GM18873 (cell line): ENCODE measurements at regions not wholly inside any gene's neighbourhood (a gene's known extent, or its start where the extent isn't known, plus 50 kb on each side); places are given as distances from the start of the nearest gene placed in this dataset.

Experiments used
- ATAC-seq: cut with Tn5 transposase; IDR thresholded peaks from one replicate; pipeline ENCODE4 v1.9.1; 2021; ENCODE audit warnings: mild to moderate bottlenecking, moderate library complexity, moderate number of reproducible peaks; ENCODE audit not compliant: unreplicated experiment, low FRiP score

DNA sequence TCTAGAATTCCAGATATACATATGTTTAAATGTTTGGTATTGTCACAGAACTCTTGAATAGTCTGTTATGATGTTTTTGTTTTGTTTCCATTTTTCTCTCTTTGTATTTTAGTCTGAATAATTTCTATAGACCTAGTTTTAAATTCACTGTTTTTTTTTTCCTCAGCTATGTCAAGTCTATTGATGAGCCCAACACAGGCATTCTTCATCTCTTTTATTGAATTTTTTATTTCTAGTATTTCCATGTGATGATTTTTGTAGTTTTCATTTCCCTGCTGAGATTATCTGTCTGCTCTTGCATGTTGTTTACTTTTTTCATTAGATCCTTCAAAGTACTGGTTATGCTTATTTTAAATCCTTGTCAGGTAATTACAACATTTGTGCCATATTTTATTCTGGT is 254.7 kb downstream of the C1D start:
- ATAC-seq: no peak

DNA sequence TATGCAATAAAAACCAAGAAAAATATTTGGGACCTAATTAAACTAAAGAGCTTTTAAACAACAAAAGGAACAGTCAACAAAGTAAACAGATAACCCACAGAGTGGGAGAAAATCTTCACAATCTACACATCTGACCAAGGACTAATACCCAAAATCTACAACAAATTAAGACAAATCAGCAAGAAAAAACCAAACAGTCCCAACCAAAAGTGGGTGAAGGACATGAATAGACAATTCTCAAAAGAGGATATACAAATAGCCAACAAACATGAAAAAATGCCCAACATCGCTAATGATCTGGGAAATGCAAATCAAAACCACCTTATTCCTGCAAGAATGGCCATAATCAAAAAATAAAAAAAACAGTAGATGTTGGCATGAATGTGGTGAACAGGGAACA is 250.1 kb downstream of the C1D start:
- no peak for ATAC-seq

DNA sequence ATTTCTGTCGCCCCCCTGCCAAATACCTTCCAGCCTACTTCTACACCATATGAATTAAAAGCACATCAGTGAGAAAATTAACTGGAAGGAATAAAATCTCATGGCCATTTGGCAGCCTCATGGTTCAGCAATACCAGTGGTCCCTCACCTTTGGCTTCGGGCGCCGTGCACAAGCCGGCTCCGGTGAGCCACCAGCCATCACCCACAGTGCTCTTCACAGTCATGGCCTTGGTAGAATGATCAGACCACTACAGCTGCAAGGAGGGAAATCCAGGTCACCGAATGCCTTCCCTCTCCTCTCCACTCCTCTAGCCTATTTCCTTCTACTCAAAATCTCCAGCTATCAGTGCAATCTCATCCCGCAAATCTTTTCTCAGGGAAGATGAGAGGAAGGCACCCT is 239.1 kb downstream of the C1D start:
- ATAC-seq: no peak

DNA sequence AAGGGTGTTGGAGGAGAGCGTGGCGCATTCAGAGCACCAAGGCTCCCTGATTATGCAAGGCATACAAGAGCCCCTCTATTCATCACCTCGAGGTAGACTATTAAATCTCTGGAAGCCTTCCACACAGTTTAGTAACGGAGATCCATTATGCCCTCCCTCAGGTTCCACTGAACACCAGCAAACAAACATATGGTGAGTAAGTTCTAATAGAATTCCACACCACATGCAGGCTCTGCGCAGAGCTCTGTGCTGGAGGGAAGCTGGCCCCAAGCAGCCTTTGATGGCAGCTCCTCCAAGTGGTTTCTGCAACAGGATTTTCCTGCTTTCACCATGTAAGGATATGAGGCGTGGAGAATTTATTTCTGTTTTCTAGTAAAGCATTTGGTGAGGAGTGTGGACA is 238.6 kb downstream of the C1D start:
- ATAC-seq: no peak

DNA sequence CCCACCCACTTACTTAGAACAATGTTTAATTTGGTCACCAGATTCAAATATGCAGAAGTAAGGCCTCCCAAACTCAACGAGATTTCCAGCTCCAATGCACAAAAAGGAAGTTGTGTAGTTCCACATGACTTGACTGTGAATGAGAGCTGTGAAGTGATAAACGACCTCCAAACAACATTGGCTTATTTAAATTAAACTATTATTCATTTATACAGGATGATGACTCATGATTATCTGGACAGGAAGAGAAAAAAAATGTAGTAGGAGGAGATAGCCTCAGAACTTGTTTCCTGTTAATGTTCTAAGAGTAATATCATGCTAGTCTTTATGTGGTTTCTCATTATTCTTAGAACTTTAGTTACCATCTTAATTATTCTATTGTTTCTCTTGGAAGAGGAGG is 237.3 kb downstream of the C1D start:
- ATAC-seq: no peak

DNA sequence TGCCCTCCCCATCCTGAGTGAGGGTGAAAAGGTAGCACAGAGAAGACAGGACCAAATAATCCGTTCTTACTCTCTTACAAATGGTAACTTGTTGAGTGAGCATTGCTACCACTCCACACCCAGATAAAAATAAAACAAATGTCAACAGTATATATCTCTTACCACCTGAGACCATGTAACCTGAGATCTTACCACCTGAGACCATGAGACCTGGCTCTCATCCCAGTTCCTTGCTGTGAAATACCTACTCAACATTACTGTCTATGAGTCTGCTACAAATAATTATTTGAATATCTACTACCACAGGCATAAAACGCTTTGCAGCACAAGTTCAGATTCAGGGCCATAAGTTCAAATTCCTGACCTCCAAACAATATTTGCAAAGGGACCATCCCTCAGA is 234.7 kb downstream of the C1D start:
- no peak for ATAC-seq

DNA sequence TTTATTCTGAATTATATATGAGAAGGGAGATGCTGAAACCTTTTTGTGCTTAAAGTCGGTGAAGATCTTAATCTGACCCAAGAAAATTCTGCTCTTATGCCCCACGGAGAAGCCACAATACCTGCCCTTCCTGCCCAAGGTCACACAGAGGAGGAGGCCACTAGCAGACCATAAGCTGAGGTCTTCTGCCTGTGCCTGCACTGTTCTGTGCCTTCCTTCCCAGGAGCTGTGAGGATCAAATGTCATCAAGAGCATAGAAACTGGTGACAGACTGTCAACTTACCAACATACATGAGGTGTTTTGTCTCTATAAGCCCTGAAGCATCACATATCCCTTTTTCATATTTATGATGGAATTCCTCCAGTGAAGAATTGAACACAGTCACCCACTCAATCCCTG is 233.3 kb downstream of the C1D start:
- no peak for ATAC-seq

DNA sequence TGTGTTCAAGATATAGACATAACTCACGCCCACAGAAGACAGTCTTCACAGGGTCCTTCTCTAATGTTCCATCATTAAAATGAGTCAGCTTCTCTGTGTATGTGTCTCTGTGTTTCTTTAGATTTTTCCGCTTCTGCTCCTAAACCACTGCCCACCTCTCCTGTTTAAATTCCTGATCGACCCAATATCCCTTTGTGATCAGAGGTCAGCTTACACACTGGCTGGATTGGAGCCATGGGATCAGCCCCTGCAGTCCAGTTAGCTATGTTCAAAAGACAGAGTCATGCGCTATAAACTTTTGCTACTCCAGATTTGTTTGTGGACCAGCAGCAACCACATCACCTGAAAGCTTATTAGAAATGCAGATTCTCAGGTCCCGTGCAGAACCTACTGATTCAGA is 229.2 kb downstream of the C1D start:
- ATAC-seq: no peak

DNA sequence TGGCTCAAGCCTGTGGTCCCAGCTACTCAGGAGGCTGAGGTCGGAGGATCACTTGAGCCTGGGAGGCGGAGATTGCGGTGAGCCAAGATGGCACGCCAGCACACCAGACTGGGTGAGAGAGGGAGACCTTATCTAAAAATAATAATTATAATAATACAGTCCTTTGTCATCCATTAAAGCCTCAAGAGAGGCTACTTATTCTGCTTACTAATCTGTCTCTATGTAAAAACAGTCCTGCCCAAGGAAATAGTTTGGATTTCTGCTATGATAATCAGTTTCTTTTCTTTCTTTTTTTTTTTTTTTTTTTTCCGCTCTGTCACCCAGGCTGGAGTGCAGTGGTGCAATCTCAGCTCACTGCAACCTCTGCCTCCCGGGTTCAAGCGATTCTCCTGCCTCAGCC is 228.3 kb downstream of the C1D start:
- no peak for ATAC-seq

DNA sequence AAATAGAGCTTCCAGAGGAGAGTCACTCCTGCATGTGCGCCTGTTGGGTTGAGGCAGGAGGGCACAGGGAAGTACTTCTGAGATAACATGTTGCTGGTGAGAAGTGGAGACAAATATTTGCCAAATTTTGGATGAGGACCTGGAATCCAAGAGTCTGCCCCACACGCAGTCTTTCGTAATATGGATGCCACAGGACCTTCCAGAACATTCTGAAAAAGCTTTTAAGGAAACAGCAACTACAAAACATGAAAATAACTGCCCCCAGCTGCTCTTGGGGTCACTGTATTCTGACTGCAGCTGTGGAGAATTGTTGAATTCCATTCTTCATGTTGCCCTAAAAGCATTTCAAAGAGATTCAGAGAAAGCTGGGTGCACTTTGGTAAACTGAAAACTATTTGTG is 227.5 kb downstream of the C1D start:
- no peak for ATAC-seq

DNA sequence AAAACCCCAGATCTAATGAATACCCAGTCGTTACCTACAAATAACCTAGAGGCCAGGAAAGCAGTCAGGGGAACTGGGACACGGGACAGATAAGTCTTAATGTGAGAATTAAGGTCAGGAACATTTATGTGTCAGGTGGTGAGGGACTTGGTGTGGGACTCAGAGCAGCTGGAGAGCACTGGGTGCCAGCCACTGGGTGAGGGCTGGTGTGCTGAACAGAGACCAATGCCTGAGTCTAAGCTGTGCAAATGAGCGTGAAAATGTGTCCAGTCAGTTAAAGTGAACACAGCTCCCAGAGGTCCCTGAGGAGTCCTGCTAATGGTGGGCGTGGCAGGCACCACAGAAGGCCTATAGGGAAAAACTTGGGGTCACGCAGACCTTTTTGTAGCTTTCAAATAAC is 225.9 kb downstream of the C1D start:
- ATAC-seq: no peak

DNA sequence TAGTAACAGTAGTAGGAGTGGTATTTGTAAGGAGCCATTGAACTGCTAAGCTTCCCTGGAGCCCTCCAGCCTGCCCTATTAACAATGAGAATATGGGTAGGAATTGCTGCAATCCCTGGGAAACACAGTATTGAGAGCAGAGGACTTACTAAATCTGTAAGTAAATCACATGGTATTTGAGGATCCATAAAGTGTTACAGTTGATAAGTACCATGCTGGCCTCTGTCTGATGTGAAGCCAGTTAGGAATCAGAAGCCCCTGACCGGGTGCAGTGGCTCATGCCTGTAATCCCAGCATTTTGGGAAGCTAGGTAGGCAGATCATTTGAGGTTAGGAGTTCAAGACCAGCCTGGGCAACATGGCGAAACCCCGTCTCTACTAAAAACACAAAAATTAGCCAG is 224.6 kb downstream of the C1D start:
- no peak for ATAC-seq

DNA sequence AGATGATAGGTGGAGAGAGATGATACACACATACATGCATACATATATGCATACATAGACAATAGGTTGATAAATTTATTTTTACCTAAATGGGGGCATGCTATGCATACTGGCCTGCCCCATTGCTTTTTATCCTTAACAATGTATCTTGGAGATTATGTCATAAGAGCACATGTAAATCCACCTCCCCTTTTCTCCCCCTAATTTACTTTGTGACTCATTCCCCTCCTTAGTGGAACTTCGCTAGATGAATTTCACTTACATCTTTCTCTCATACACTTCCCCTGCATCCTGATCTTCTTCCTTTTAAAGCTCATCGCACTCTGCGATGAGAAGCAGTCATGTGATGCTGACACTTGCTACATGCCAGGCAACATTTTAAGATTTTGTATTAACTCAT is 223.6 kb downstream of the C1D start:
- no peak for ATAC-seq

DNA sequence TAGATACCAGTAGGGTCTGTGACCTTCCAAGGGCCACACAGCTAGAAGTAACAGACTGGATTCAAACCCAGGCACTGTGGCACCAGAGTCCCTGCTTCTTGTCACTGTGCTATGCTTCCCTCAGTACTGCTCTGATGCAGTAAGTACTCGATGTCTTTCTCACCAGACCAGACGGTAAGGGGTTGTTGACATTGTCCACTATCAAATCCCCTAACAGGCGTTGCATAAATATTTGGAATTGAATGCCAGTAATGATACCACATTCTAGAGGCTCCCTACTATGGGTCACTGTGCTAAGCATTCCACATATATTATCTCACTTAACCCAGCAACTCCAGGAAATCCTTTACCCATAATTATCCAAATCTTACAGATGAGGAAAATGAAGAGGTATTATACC is 223.1 kb downstream of the C1D start:
- ATAC-seq: no peak

DNA sequence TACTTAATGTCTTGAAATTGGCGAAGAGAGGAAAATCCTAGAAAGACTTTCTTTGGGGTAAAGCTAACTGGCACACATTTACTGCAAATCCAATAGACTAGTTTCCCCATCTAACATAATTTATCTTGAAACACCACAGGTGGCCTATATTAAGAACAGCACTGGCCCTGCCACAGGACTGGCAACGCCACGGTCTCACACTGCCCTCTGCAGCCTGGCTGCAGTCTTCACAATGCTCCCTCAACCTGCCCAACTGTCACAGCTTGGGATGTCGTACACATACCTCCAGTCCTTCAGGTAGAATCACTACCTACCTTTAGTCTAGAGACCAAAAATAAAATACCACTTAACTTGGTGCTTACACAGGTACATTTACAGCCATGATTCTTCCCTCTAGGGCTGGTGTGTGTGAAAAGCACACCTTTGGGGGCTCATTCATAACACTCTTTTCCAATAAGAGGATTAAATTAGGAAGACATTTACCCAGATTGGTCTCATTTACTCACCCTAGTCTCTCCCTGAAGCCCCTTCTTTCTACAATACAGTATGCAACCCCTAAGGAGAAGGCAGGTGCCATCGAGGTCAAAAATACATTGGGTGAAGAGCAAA is 222.2 kb downstream of the C1D start:
- peak; percentile 59 for ATAC-seq

DNA sequence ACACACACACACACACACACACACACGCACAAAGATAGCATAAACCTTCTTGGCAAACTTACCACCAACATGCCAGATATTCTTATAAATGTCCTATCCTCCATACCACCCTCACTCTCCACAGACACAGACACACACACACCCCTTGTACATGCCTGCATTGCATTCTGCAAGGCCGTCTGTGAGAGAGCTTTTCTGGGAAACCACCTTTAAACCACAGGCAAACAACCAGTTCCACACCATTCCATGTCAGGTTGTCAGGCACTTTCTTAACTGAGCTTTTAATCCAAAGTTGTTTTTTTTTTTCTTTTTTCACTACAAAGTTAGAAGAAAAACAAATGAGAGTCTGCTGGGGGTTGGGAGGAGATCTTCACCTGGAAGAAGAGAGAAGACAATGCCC is 221.1 kb downstream of the C1D start:
- ATAC-seq: no peak

DNA sequence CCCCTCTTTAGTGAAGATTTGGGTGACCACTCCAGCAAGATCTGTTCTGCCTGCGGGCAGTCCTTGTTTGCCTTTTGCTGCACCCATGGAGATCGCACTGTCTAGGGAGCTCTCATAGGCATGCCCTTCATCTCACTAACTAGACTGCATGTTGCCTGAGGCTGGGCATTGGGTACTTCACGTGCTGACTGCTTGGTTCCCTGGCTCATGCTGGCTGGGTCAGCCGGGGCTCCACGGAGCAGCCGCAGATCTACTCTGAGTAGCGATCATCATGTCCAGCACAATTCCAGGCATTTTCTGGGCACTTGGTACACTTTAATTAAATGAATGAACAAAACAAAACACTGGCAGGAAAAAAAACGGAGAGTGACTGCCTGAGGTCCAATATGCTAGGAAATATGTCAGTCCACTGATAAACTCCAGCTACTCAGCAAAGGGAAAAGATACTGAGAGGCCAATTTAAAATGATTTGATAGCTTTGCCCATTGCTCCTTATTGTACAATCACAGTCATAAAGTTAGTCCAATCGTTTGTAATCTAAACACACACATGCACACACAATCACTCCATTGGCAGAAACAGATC is 220.3 kb downstream of the C1D start:
- ATAC-seq: no peak

DNA sequence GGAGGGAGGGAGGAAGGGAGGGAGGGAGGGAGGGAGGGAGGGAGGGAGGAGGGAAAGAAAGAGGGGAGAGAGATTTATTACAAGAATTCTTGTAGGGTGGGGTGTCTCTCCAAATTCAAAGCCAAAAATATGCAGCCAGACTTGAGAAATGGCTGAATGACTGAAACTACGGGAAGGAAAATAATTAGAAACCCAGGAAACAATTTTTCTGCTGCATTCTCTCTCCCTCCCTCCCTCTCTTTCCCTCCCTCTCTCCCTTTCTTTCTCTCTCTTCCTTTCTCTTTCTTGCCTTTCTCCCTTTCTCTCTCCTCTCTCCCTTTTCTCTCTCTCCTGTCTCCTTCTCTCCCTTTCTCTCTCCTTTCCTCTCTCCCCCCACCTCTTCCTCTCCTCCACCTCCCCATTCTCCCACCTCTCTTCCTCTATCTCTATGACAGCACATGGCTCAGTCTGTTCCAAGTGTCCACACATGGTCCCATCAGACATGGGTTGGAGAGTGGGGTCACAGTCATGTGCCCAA is 218.7 kb downstream of the C1D start:
- no peak for ATAC-seq

DNA sequence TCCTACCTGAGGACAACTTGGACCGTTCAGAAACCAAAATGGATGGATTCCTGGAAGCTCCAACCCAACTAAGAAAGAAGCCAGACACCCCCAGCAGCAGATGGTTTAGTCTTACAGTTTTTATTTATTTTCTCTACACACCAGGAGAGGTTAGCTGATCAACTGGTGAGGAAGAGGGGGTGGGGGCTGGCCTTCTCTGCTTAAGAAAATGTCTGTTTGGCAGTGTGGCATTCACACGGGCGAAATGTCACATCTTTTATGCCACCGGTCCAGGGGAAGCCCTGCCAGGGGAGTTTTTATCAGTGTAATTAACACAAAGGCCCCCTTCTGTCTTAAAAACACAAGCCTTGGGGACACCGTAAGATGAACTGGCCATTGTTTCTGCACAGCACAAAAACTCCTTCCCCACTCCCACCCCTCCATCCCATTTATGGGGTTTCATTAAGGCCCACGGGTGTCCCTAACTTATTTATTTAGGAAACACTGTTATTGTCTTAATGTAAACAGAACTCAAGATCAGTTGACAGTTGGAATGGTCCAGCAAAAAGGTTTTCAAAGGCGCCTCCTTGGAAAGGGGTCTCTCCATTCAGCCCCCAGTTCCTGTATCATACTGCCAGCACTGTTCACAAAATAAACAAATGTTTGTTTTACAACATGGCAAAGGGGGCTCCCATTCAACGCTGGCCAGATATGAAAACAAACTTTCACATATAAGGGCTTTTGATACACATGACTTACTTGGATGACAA is 217.0 kb downstream of the C1D start:
- ATAC-seq: no peak

DNA sequence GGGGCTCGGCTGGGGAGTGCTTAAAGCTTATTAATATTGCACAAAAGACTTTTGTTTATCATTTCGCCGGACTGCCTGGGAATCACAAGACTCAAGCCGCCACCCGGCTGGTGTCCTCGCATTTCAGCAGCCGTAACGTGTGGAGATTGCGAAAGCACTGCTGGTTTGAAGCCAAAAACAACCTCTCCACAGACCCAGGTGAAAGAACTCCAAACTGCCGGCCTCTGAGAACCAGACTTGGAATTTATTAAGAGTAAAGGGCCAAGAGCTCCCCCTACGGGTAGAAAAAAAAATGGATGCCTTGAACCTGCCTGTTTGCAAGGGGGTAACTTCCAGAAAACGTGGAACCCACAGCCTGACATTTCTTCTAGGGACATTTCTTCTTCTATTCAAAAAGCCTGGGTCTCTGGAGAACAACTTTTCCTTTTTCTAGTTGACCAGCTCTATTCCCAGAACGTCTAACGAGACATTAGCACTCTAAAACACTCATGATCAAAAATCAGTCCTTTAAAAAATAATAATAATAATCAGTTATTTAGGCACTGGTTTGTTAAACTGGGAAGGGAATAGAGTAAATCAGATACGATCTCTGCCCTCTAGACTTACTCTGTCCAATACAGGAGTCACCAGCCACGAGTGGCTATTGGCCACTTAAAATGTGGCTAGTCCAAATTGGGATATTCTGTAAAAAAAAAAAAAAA is 216.3 kb downstream of the C1D start:
- ATAC-seq: no peak

DNA sequence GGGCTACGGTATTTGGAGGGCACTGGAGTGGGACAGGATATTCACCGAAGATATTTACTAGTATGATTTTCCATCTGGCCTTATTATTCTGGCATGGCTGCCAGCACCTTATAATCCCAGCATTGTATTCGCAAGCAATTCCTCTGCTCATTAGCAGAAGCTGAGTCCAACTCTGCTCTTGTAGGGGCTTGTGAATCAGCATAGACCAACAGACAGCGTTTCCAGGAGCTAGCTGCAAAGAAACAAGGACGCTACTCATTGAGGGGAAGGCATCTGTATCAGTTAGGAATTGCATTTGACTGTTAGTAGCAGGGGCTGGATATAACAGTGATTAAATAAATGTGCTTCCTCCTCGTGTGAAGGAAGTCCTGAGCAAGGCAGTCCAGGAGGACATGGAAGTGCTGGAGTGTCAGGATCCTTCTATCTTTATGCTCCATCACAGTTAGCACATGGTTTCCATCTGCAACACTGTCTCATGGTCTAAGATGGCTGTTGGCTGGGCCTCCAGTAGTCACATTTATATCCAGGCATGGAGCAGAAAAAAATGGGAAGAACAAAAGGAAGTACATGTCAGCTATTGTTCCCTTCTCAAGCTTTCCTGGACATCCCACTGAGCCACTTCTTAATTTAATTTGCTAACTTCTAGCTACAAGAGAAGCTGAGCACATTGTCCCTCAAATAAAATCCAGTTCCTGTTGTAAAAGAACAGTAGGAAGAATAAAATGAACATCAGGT is 214.1 kb downstream of the C1D start:
- no peak for ATAC-seq
